Raji (cell line): ENCODE measurements at regions not wholly inside any gene's neighbourhood (a gene's known extent, or its start where the extent isn't known, plus 50 kb on each side); places are given as distances from the start of the nearest gene placed in this dataset.

Experiments used
- POLR2A ChIP-seq: IDR thresholded peaks from 2 replicates; pipeline ENCODE4 v1.6.1; 2011; ENCODE audit warnings: low read depth, low read length, control low read depth; ENCODE audit not compliant: insufficient read depth

GRCh38 chr21:31520561-31521098 is 138.9 kb upstream of the SOD1 start:
- no peak for TF ChIP-seq POLR2A

GRCh38 chr21:31518580-31518979 is 140.9 kb upstream of the SOD1 start:
- TF ChIP-seq POLR2A, result no peak

GRCh38 chr21:31517664-31518414 is 141.7 kb upstream of the SOD1 start:
- TF ChIP-seq POLR2A, result no peak

GRCh38 chr21:31515253-31515652 is 144.2 kb upstream of the SOD1 start:
- no peak for TF ChIP-seq POLR2A

- no peak for TF ChIP-seq POLR2A
These were observed 144.9 kb upstream of the SOD1 start for GRCh38 chr21:31514598-31514997.

- TF ChIP-seq POLR2A, result no peak
These were observed 148.2 kb upstream of the SOD1 start for GRCh38 chr21:31511258-31511657.

- TF ChIP-seq POLR2A, result 0 out of 2 replicates have a peak, but pooled peaks have one; percentile 19
These were observed 150.1 kb upstream of the SOD1 start for GRCh38 chr21:31509194-31510017.

- no peak for TF ChIP-seq POLR2A
These were observed 153.5 kb upstream of the SOD1 start for GRCh38 chr21:31505975-31506374.

GRCh38 chr21:31503939-31504338 is 155.6 kb upstream of the SOD1 start:
- no peak for TF ChIP-seq POLR2A

- TF ChIP-seq POLR2A, result no peak
These were observed 156.0 kb upstream of the SOD1 start for GRCh38 chr21:31503467-31503866.

GRCh38 chr21:31502537-31503143 is 156.9 kb upstream of the SOD1 start:
- no peak for TF ChIP-seq POLR2A

- TF ChIP-seq POLR2A, result no peak
These were observed 157.6 kb upstream of the SOD1 start for GRCh38 chr21:31501926-31502325.

GRCh38 chr21:31500982-31501381 is 156.9 kb upstream of the TIAM1 start:
- TF ChIP-seq POLR2A, result no peak

- TF ChIP-seq POLR2A, result no peak
These were observed 156.0 kb upstream of the TIAM1 start for GRCh38 chr21:31500071-31500470.

- TF ChIP-seq POLR2A, result no peak
These were observed 154.9 kb upstream of the TIAM1 start for GRCh38 chr21:31498985-31499384.
